ENCODE measurements at regions not wholly inside any gene's neighbourhood (a gene's known extent, or its start where the extent isn't known, plus 50 kb on each side); places are given as distances from the start of the nearest gene placed in this dataset.

- H3K27me3 Mint-ChIP-seq (ENCODE audit: unreplicated experiment), result peaks cover 4% of the 10 kb centered on the region
Observed at GRCh38 chr4:124487651-124488050, 224.9 kb downstream of the ANKRD50 start.

DNA sequence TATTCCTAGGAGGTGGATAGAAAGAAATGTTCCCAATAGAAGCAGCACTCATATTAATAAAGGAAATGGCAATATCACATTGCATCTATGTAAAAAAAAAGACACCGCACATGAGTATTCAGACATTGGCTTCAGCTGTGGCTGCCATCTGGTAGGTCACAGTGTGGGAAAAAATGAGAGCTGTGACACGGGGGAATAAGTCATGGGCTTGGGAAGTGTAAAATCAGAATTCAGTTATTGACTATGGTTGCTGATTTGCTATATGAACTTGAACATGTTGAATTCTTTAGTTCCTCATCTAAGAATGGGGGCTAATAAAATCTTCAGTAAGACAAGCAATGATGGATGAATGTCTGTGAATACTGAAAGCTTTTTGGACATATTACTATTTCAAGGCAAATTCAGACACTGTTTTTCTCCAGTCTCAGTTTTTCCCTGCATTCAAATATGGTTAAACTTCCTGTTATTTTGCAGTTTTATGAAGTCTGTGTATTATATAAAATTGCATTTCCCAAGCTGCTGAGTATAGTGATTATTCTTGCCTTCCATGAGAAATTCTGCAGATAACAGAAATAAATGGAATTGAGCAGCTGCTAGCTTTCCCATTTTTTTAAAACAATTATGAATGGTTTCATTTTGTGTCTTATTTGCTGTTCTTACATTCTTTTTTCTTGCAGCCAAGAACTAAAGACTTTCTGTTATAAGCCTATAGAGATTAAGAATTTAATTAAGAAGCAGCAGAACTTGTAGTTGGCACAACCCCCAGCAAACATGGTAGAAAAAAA lies 221.0 kb downstream of the ANKRD50 start:
- TF ChIP-seq CTCF (IDR thresholded peaks at IDR 0.05; ENCODE audit: partially characterized antibody, unreplicated experiment), result no peak
- Mint-ChIP-seq H3K36me3 (ENCODE audit: unreplicated experiment) (peaks cover under 1% of the 10 kb centered on the region), H3K4me1 (ENCODE audit: low read depth, unreplicated experiment) (peaks cover 27% of the 10 kb centered on the region), H3K4me3 (ENCODE audit: unreplicated experiment) (peak overlapping the region; percentile 18), H3K9me3 (ENCODE audit: unreplicated experiment) (peaks cover 4% of the 10 kb centered on the region), H3K27ac (ENCODE audit: unreplicated experiment) (peak overlapping the region; percentile 66), H3K27me3 (ENCODE audit: unreplicated experiment) (peaks cover 3% of the 10 kb centered on the region)
- peak; percentile 25 for DNase-seq

More at GRCh38 chr4:124487651-124488050, 224.9 kb downstream of the ANKRD50 start:
- TF ChIP-seq CTCF (IDR thresholded peaks at IDR 0.05; ENCODE audit: partially characterized antibody, unreplicated experiment), result no peak
- peaks cover 12% of the 10 kb centered on the region for H3K9me3 Mint-ChIP-seq (ENCODE audit: unreplicated experiment)
- peaks cover 37% of the 10 kb centered on the region for H3K4me1 Mint-ChIP-seq (ENCODE audit: low read depth, unreplicated experiment)
- H3K4me3 Mint-ChIP-seq (ENCODE audit: unreplicated experiment), result no peak overlapping the region
- peaks cover 5% of the 10 kb centered on the region for H3K36me3 Mint-ChIP-seq (ENCODE audit: unreplicated experiment)
- DNase-seq, result no peak
- H3K27ac Mint-ChIP-seq (ENCODE audit: unreplicated experiment), result no peak overlapping the region

DNA sequence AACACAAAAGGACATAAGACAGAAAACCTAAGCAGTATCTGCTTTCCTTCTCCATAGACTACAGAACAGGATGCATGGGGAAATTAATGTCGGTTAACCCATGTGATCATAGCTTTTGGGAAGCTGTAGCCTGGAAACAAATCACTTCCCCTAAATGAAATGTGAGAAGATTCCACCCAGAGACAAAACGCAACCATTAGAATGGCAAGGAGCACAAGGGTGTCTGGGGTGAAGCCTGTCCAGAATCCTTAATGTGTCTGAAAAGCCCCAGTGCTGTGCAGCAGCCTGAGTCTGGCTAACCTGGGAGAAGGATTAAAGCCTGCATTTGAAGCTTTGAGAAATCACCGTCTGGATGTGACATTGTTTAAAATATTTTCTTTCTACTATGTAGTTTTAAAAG lies 213.3 kb downstream of the ANKRD50 start:
- H3K27ac Mint-ChIP-seq (ENCODE audit: unreplicated experiment), result peak overlapping the region; percentile 35
- H3K9me3 Mint-ChIP-seq (ENCODE audit: unreplicated experiment), result no peaks in the 10 kb centered on the region
- peaks cover 18% of the 10 kb centered on the region for H3K4me1 Mint-ChIP-seq (ENCODE audit: low read depth, unreplicated experiment)
- no peaks in the 10 kb centered on the region for H3K36me3 Mint-ChIP-seq (ENCODE audit: unreplicated experiment)
- DNase-seq, result no peak
- TF ChIP-seq CTCF (IDR thresholded peaks at IDR 0.05; ENCODE audit: partially characterized antibody, unreplicated experiment), result no peak
- H3K4me3 Mint-ChIP-seq (ENCODE audit: unreplicated experiment), result no peak overlapping the region
- H3K27me3 Mint-ChIP-seq (ENCODE audit: unreplicated experiment), result peaks cover 1% of the 10 kb centered on the region

- no peak for TF ChIP-seq CTCF (IDR thresholded peaks at IDR 0.05; ENCODE audit: partially characterized antibody, unreplicated experiment)
- Mint-ChIP-seq H3K36me3 (ENCODE audit: unreplicated experiment) (no peaks in the 10 kb centered on the region), H3K4me3 (ENCODE audit: unreplicated experiment) (no peak overlapping the region)
Observed at GRCh38 chr4:124501576-124501975, 211.0 kb downstream of the ANKRD50 start.

DNA sequence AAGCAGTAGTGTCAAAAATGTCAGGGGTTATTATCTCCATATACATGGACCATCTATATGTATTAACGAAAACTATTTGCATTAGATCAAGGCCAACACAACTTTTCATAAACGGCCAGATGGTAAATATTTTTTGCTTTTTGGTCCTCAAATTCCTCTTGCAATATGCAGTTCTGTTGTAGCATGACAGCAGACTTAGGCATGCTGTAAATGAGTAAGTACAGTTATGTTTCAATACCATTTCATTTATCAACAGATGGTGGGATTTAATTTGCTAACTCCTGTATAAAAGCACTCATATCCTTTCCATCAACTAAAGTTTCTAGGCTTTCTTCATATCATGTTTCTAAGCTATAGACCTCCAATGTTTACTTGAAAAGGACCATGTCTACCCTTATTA lies 208.1 kb downstream of the ANKRD50 start:
- no peak overlapping the region for H3K27ac Mint-ChIP-seq (ENCODE audit: unreplicated experiment)
- no peak overlapping the region for H3K4me3 Mint-ChIP-seq (ENCODE audit: unreplicated experiment)
- H3K9me3 Mint-ChIP-seq (ENCODE audit: unreplicated experiment), result no peaks in the 10 kb centered on the region
- no peaks in the 10 kb centered on the region for H3K27me3 Mint-ChIP-seq (ENCODE audit: unreplicated experiment)
- no peak for TF ChIP-seq CTCF (IDR thresholded peaks at IDR 0.05; ENCODE audit: partially characterized antibody, unreplicated experiment)
- no peaks in the 10 kb centered on the region for H3K36me3 Mint-ChIP-seq (ENCODE audit: unreplicated experiment)
- H3K4me1 Mint-ChIP-seq (ENCODE audit: low read depth, unreplicated experiment), result peaks cover 10% of the 10 kb centered on the region
- no peak for DNase-seq

More at GRCh38 chr4:124501576-124501975, 211.0 kb downstream of the ANKRD50 start:
- DNase-seq, result no peak
- peaks cover 1% of the 10 kb centered on the region for H3K27me3 Mint-ChIP-seq (ENCODE audit: unreplicated experiment)
- H3K9me3 Mint-ChIP-seq (ENCODE audit: unreplicated experiment), result no peaks in the 10 kb centered on the region
- no peak overlapping the region for H3K27ac Mint-ChIP-seq (ENCODE audit: unreplicated experiment)
- H3K4me1 Mint-ChIP-seq (ENCODE audit: low read depth, unreplicated experiment), result peaks cover 18% of the 10 kb centered on the region

Data from glutamatergic neuron (in vitro differentiated cells).